Ecto neural progenitor cell (in vitro differentiated cells): ENCODE measurements at regions not wholly inside any gene's neighbourhood (a gene's known extent, or its start where the extent isn't known, plus 50 kb on each side); places are given as distances from the start of the nearest gene placed in this dataset.

Experiments used
- DNase-seq: peaks from one replicate; pipeline ENCODE4 v3.0.0-alpha.2; 2018; ENCODE audit warnings: low spot score

GRCh38 chr12:123100882-123101281 is 50.0 kb downstream of the PITPNM2 start:
- DNase-seq, result no peak

- no peak for DNase-seq
Measured at GRCh38 chr12:123100450-123100849, 50.4 kb downstream of the PITPNM2 start.

GRCh38 chr12:123099560-123100192 is 51.2 kb downstream of the PITPNM2 start:
- no peak for DNase-seq

- DNase-seq, result no peak
Measured at GRCh38 chr12:123098780-123099179, 52.1 kb downstream of the PITPNM2 start.

GRCh38 chr12:123097561-123098084 is 53.3 kb downstream of the PITPNM2 start:
- DNase-seq, result no peak

GRCh38 chr12:123096741-123097140 is 54.1 kb downstream of the PITPNM2 start:
- DNase-seq, result no peak

- no peak for DNase-seq
Measured at GRCh38 chr12:123096182-123096581, 54.7 kb downstream of the PITPNM2 start.

GRCh38 chr12:123095078-123095881 is 55.6 kb downstream of the PITPNM2 start:
- DNase-seq, result no peak

- no peak for DNase-seq
Measured at GRCh38 chr12:123094349-123095077, 56.4 kb downstream of the PITPNM2 start.

- no peak for DNase-seq
Measured at GRCh38 chr12:123092866-123093265, 58.0 kb downstream of the PITPNM2 start.

GRCh38 chr12:123091230-123092150 is 59.4 kb downstream of the PITPNM2 start:
- no peak for DNase-seq

- no peak for DNase-seq
Measured at GRCh38 chr12:123089631-123090353, 61.1 kb downstream of the PITPNM2 start.

GRCh38 chr12:123089140-123089539 is 61.8 kb downstream of the PITPNM2 start:
- DNase-seq, result no peak

- no peak for DNase-seq
Measured at GRCh38 chr12:123085730-123086487, 65.0 kb downstream of the PITPNM2 start.

GRCh38 chr12:123085066-123085465 is 65.8 kb downstream of the PITPNM2 start:
- no peak for DNase-seq

GRCh38 chr12:123083661-123084571 is 67.0 kb downstream of the PITPNM2 start:
- DNase-seq, result no peak

- DNase-seq, result no peak
Measured at GRCh38 chr12:123080634-123081033, 70.3 kb downstream of the PITPNM2 start.

GRCh38 chr12:123078531-123079155 is 72.2 kb downstream of the PITPNM2 start:
- DNase-seq, result no peak

- DNase-seq, result no peak
Measured at GRCh38 chr12:123078120-123078465, 72.8 kb downstream of the PITPNM2 start.
